SK-N-SH (cell line): ENCODE measurements at regions not wholly inside any gene's neighbourhood (a gene's known extent, or its start where the extent isn't known, plus 50 kb on each side); places are given as distances from the start of the nearest gene placed in this dataset.

ENCODE experiments used
- CTCF ChIA-PET: fragments of 300-600, 350-600 bp; formaldehyde crosslinking; extraction: SDS; loops from one replicate; lab custom pipeline; 2021; lab: Yijun Ruan, JAX
- POLR2A ChIA-PET: fragments of 350-600 bp; sonication (Branson Sonifier 250); formaldehyde crosslinking; extraction: SDS; loops from one replicate; lab custom pipeline; 2020; ENCODE audit warnings: antibody characterized with exemption, inconsistent platforms; lab: Yijun Ruan, JAX
- DNase-seq: peaks from one replicate; pipeline ENCODE4 v3.0.0; 2012
- H2AFZ ChIP-seq: fragments of 200-600 bp; sonication (generic); 2 replicates; pipeline ENCODE4 v1.8.1; 2016; ENCODE audit warnings: antibody characterized with exemption, mild to moderate bottlenecking, low read depth
- H3F3A ChIP-seq: fragments of 200-600 bp; sonication (generic); replicated peaks from 2 replicates; pipeline ENCODE3; 2016; ENCODE audit warnings: antibody characterized with exemption, mild to moderate bottlenecking; ENCODE audit not compliant: insufficient read depth
- H3K27ac ChIP-seq, 2 experiments: fragments of 200-500 bp in 1 of 2; fragments of 200-600 bp in 1 of 2; sonication (Bioruptor generic) in 1 of 2; sonication (generic), shearing (Covaris generic) in 1 of 2; 2 replicates each; pipeline versions ENCODE4 v1.5.1 to v1.6.1; 2014 to 2016; ENCODE audit warnings: low read depth in 2 of 2, inconsistent platforms in 1 of 2, low read length in 1 of 2, mild to moderate bottlenecking in 1 of 2, mixed read lengths in 1 of 2
- H3K27me3 ChIP-seq: fragments of 200-600 bp; sonication (generic), shearing (Covaris generic); 2 replicates; pipeline ENCODE4 v1.6.1; 2016; ENCODE audit warnings: mixed run types; ENCODE audit not compliant: insufficient read depth
- H3K36me3 ChIP-seq, 2 experiments: fragments of 200-500 bp in 1 of 2; fragments of 200-600 bp in 1 of 2; sonication (Bioruptor generic) in 1 of 2; sonication (generic) in 1 of 2; replicated peaks in 1 of 2; 2 replicates each; pipeline versions ENCODE3 to v1.5.1; 2014 to 2016; ENCODE audit warnings: low read length in 1 of 2, mild to moderate bottlenecking in 1 of 2; ENCODE audit not compliant: insufficient read depth in 2 of 2, control insufficient read depth in 1 of 2
- H3K4me1 ChIP-seq, 2 experiments: fragments of 200-500 bp in 1 of 2; fragments of 200-600 bp in 1 of 2; sonication (Bioruptor generic) in 1 of 2; sonication (generic), shearing (Covaris generic) in 1 of 2; 2 replicates each; pipeline versions ENCODE4 v1.5.1 to v1.6.1; 2014 to 2016; ENCODE audit warnings: low read depth in 1 of 2, low read length in 1 of 2, mixed run types in 1 of 2; ENCODE audit not compliant: insufficient read depth in 2 of 2, control insufficient read depth in 1 of 2
- H3K4me2 ChIP-seq: fragments of 200-600 bp; sonication (generic), shearing (Covaris generic); 2 replicates; pipeline ENCODE4 v1.6.1; 2017; ENCODE audit warnings: mixed run types
- H3K4me3 ChIP-seq, 2 experiments: fragments of 200-500 bp in 1 of 2; fragments of 200-600 bp in 1 of 2; sonication (Bioruptor generic) in 1 of 2; sonication (generic), shearing (Covaris generic) in 1 of 2; 2 replicates each; pipeline versions ENCODE4 v1.5.1 to v1.8.1; 2014 to 2016; ENCODE audit warnings: low read depth in 2 of 2, inconsistent platforms in 1 of 2, low read length in 1 of 2, mild to moderate bottlenecking in 1 of 2, mixed read lengths in 1 of 2, moderate library complexity in 1 of 2
- H3K79me2 ChIP-seq: fragments of 200-600 bp; sonication (generic); 2 replicates; pipeline ENCODE4 v1.8.1; 2017; ENCODE audit warnings: mild to moderate bottlenecking; ENCODE audit not compliant: insufficient read depth
- H3K9ac ChIP-seq: fragments of 200-600 bp; sonication (generic); 2 replicates; pipeline ENCODE4 v1.6.1; 2017; ENCODE audit warnings: mixed run types
- H3K9me2 ChIP-seq: fragments of 200-600 bp; sonication (generic); 2 replicates; pipeline ENCODE4 v1.6.1; 2017; ENCODE audit warnings: mixed run types
- H3K9me3 ChIP-seq: fragments of 200-600 bp; sonication (generic); 2 replicates; pipeline ENCODE4 v1.6.1; 2017; ENCODE audit warnings: mixed run types, mild to moderate bottlenecking, moderate library complexity
- H4K20me1 ChIP-seq: fragments of 200-600 bp; sonication (generic); 2 replicates; pipeline ENCODE4 v1.6.1; 2017; ENCODE audit warnings: mild to moderate bottlenecking, mixed run types; ENCODE audit not compliant: insufficient read depth
- EZH2phosphoT487 ChIP-seq: fragments of 200-600 bp; sonication (generic); IDR thresholded peaks from 2 replicates; pipeline ENCODE4 v1.6.1; 2017; ENCODE audit warnings: low read depth, mixed run types, mild to moderate bottlenecking, antibody characterized with exemption, moderate library complexity, borderline replicate concordance
- FOXJ3 ChIP-seq: sonication (generic); formaldehyde crosslinking; IDR thresholded peaks from 2 replicates; pipeline ENCODE4 v1.5.1; 2020; ENCODE audit warnings: mild to moderate bottlenecking, missing genetic modification reagents
- MEF2A ChIP-seq: IDR thresholded peaks from 2 replicates; pipeline ENCODE4 v1.4.0; 2012; ENCODE audit warnings: low read depth, borderline replicate concordance
- MXI1 ChIP-seq: IDR thresholded peaks from 2 replicates; pipeline ENCODE4 v1.6.1; 2012; ENCODE audit warnings: mild to moderate bottlenecking, low read depth, low read length, improper control_type of control experiment
- NFIC ChIP-seq: IDR thresholded peaks from 2 replicates; pipeline ENCODE4 v1.4.0; 2012; ENCODE audit warnings: borderline replicate concordance
- TCF12 ChIP-seq: IDR thresholded peaks from 2 replicates; pipeline ENCODE4 v1.4.0; 2012
- WGBS: methylation state at CpG from one replicate; pipeline ENCODE4 v1.1.6; 2017; ENCODE audit warnings: low lambda C conversion rate; 5-methylcytosine and 5-hydroxymethylcytosine counted together
- TF ChIP-seq, protein P1 (sequence below): IDR thresholded peaks from 2 replicates; pipeline ENCODE4; 2012
- TF ChIP-seq, protein P2 (sequence below): IDR thresholded peaks from 2 replicates; pipeline ENCODE4 v1.4.0; 2012; ENCODE audit warnings: low read depth, borderline replicate concordance

DNA sequence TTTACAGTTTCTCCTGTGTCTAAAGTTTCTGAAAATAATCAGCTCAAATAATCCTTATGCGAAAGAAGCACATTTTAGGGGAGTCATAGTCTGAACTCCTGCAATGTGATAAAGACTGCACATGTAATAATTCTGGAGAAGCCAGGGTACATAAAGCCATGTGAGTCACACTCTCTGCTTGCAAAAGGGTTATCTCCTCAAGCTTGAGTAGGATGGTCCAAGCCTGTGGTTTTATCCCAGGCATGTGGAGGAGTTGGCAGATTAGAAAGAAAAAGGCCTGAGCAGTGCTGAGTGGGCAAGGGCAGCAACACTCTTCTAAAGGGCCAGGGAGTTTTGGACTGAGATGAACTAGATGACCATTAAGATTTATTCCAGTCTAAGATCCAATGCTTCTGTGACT lies 220.4 kb downstream of the RHOU start:
- Histone ChIP-seq H3K4me2 (no peak overlapping the region), H3K9me3 (0 out of 2 replicates have a peak, but pooled peaks cover 4% of the 10 kb centered on the region), H3K9ac (no peak overlapping the region), H3K27me3 (no peaks in the 10 kb centered on the region), H4K20me1 (no peaks in the 10 kb centered on the region), H3K27ac (no peak overlapping the region), H3K36me3 (no peaks in the 10 kb centered on the region), H2AFZ (no peak overlapping the region), H3K79me2 (no peaks in the 10 kb centered on the region), H3F3A (no peaks in the 10 kb centered on the region), H3K4me1 (peaks cover 0 to 5% of the 10 kb centered on the region in 2 experiments; a peak in 1 of 4 replicates), H3K4me3 (no peak overlapping the region), H3K9me2 (no peaks in the 10 kb centered on the region)
- POLR2A ChIA-PET: no interaction called here
- CTCF ChIA-PET: no interaction called here
- TF ChIP-seq TCF12 (peak; percentile 11; the same call in 1 of the 2 replicates), NFIC (0 out of 2 replicates have a peak, but pooled peaks have one; percentile 16), EZH2phosphoT487 (no peak)
- no peak for DNase-seq
- 81% methylated on average over 1 of the region's 1 CpG for WGBS

DNA sequence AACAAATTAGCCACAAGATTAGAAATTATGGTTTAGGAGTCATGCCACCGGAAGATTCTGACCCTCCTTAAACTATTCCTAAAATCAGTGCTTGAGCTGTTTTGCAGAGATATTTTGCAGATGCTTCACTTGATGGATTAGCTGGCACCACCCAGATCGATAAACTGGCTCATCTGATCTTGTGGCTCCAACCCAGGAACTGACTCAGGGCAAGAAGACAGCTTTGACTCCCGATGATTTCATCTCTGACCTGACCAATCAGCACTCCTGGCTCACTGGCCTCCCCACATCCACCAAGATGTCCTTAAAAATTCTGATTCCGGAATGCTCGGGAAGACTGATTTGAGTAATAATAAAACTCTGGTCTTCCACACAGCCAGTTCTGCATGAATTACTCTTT lies 221.6 kb downstream of the RHOU start:
- Histone ChIP-seq H3K36me3 (no peaks in the 10 kb centered on the region), H3K9me2 (no peaks in the 10 kb centered on the region), H4K20me1 (no peaks in the 10 kb centered on the region), H3K9ac (no peak overlapping the region), H3F3A (no peaks in the 10 kb centered on the region), H3K27me3 (no peaks in the 10 kb centered on the region), H3K4me2 (no peak overlapping the region), H3K4me1 (peaks cover 0 to 5% of the 10 kb centered on the region in 2 experiments; a peak in 1 of 4 replicates), H3K9me3 (0 out of 2 replicates have a peak, but pooled peaks cover 4% of the 10 kb centered on the region), H3K4me3 (no peak overlapping the region), H3K79me2 (no peaks in the 10 kb centered on the region), H2AFZ (no peak overlapping the region), H3K27ac (no peak overlapping the region)
- POLR2A ChIA-PET: no interaction called here
- CTCF ChIA-PET: no interaction called here
- TF ChIP-seq MXI1: no peak
- TF ChIP-seq TCF12: 0 out of 2 replicates have a peak, but pooled peaks have one; percentile 14
- TF ChIP-seq, protein P1, sequence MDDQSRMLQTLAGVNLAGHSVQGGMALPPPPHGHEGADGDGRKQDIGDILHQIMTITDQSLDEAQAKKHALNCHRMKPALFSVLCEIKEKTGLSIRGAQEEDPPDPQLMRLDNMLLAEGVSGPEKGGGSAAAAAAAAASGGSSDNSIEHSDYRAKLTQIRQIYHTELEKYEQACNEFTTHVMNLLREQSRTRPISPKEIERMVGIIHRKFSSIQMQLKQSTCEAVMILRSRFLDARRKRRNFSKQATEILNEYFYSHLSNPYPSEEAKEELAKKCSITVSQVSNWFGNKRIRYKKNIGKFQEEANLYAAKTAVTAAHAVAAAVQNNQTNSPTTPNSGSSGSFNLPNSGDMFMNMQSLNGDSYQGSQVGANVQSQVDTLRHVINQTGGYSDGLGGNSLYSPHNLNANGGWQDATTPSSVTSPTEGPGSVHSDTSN: peak; percentile 61; the same call in 1 of the 2 replicates
- TF ChIP-seq, protein P2, sequence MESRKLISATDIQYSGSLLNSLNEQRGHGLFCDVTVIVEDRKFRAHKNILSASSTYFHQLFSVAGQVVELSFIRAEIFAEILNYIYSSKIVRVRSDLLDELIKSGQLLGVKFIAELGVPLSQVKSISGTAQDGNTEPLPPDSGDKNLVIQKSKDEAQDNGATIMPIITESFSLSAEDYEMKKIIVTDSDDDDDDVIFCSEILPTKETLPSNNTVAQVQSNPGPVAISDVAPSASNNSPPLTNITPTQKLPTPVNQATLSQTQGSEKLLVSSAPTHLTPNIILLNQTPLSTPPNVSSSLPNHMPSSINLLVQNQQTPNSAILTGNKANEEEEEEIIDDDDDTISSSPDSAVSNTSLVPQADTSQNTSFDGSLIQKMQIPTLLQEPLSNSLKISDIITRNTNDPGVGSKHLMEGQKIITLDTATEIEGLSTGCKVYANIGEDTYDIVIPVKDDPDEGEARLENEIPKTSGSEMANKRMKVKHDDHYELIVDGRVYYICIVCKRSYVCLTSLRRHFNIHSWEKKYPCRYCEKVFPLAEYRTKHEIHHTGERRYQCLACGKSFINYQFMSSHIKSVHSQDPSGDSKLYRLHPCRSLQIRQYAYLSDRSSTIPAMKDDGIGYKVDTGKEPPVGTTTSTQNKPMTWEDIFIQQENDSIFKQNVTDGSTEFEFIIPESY: no peak
- TF ChIP-seq EZH2phosphoT487: no peak
- no peak for TF ChIP-seq MEF2A
- TF ChIP-seq FOXJ3 (CRISPR knock-in tag): no peak
- 70% methylated on average over 5 of the region's 5 CpGs for WGBS
- DNase-seq: no peak
